Vagina (tissue), 2 donors: ENCODE measurements at regions not wholly inside any gene's neighbourhood (a gene's known extent, or its start where the extent isn't known, plus 50 kb on each side); places are given as distances from the start of the nearest gene placed in this dataset.

Experiments
- DNase-seq, 2 donors: peaks; one replicate each; pipeline ENCODE4 v3.0.0-alpha.2; 2017; ENCODE audit errors: extremely low spot score in 2 of 2
- H3K27ac ChIP-seq: fragments of 200-600 bp; sonication (generic); one replicate; pipeline ENCODE4 v1.5.1; 2019
- H3K27me3 ChIP-seq: fragments of 200-600 bp; sonication (generic); one replicate; pipeline ENCODE4 v1.5.1; 2019
- H3K36me3 ChIP-seq, 2 donors: fragments of 200-600 bp; sonication (generic); one replicate each; pipeline ENCODE4 v1.5.1; 2017 to 2019
- H3K4me1 ChIP-seq: fragments of 200-600 bp; sonication (generic); one replicate; pipeline ENCODE4 v1.5.1; 2019
- H3K4me3 ChIP-seq, 2 donors: fragments of 200-600 bp; sonication (generic); 1 replicate in 1 of 2; 2 replicates in 1 of 2; pipeline ENCODE4 v1.5.1; 2016 to 2019
- H3K9me3 ChIP-seq: fragments of 200-600 bp; sonication (generic); one replicate; pipeline ENCODE4 v1.5.1; 2019
- POLR2A ChIP-seq, 2 donors: fragments of 450-650 bp; IDR thresholded peaks; one replicate each; pipeline ENCODE4 v1.6.1; 2017; ENCODE audit warnings: antibody characterized with exemption in 2 of 2, mild to moderate bottlenecking in 2 of 2, moderate library complexity in 2 of 2
- POLR2AphosphoS5 ChIP-seq, 2 donors: sonication (generic); formaldehyde crosslinking; IDR thresholded peaks; one replicate each; pipeline ENCODE4 v1.9.0; 2017; ENCODE audit warnings: antibody characterized with exemption in 2 of 2, mild to moderate bottlenecking in 2 of 2, low read depth in 1 of 2; ENCODE audit not compliant: insufficient read depth in 1 of 2
- intact Hi-C: fragments of 100-400 bp; cut with DNase I; formaldehyde crosslinking; loops from one replicate; pipeline ENCODE4 v1.15.1; 2023
- TF ChIP-seq, protein P1 (sequence below), 3 experiments: fragments of 450-650 bp in 2 of 3; fragments of 200-600 bp in 1 of 3; sonication (generic) in 1 of 3; IDR thresholded peaks; one replicate each; pipeline ENCODE4 v1.5.1; 2017 to 2019; ENCODE audit warnings: antibody characterized with exemption in 3 of 3, mild to moderate bottlenecking in 2 of 3, moderate library complexity in 2 of 3

DNA sequence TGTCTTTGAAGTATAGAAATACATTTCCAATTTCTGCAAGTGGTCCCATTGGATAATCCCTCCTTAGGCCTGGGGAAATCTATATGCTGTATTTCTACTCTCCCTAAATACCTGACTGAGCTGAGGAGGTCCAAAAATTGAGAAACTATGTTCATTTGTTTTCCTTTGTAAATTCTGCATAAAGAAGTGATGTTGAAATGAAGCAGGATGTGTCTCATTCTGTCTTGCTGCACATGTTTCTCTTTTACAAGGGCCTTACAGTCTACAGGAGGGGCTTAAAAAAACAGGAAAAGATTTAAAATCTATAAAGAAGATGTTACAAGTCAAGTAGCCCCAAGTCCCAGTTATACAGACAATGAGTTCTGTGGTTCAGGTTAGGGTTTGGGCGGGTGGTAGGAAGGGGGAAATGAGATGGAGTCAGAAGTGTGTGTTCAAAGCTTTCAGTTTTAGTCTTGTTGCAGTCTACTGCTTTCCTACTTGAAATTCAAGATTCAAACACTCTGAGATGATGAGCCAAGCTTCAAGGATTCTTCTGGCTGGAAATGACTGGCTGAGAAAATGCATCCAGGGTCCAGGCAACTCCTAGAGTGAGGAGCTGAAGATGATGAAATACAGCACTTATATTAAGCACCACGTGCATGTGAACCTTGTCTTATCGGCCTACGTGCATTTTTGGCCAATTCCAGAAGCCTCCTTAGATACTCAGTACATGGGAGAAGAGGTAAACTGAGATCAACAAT is 146.3 kb upstream of the CELF4 start:
- Histone ChIP-seq H3K36me3 (no peaks in the 10 kb centered on the region), H3K4me3 (no peak overlapping the region)

DNA sequence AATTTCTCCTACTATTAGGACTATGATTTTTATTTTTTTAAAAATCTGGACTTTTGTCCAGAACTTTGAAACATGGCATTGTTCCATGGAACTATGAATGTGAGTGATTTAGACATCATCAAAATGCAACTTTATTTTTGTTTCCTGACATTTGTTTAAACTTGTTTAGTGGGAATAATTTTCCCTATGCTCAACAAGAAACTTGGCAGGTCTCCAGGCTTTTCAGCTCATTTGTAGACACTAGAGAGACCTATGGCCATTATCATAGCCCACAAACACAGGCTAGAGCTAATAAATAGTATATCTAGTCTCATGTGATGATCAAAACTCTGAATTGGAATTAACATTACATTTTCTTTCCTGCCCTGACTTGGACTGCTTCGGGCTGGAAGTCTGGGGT is 145.1 kb upstream of the CELF4 start:
- intact Hi-C loops, result no loop called here
- no peak for DNase-seq
- no peaks in the 10 kb centered on the region for H3K27me3 ChIP-seq
- H3K4me3 ChIP-seq, result no peak overlapping the region
- no peak overlapping the region for H3K27ac ChIP-seq
- no peak for TF ChIP-seq POLR2A (IDR thresholded peaks at IDR 0.05)
- TF ChIP-seq, protein P1, sequence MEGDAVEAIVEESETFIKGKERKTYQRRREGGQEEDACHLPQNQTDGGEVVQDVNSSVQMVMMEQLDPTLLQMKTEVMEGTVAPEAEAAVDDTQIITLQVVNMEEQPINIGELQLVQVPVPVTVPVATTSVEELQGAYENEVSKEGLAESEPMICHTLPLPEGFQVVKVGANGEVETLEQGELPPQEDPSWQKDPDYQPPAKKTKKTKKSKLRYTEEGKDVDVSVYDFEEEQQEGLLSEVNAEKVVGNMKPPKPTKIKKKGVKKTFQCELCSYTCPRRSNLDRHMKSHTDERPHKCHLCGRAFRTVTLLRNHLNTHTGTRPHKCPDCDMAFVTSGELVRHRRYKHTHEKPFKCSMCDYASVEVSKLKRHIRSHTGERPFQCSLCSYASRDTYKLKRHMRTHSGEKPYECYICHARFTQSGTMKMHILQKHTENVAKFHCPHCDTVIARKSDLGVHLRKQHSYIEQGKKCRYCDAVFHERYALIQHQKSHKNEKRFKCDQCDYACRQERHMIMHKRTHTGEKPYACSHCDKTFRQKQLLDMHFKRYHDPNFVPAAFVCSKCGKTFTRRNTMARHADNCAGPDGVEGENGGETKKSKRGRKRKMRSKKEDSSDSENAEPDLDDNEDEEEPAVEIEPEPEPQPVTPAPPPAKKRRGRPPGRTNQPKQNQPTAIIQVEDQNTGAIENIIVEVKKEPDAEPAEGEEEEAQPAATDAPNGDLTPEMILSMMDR (IDR thresholded peaks at IDR 0.05), result no peak
- TF ChIP-seq POLR2AphosphoS5 (IDR thresholded peaks at IDR 0.05; ENCODE audit: insufficient read depth in 1 of 2, low read depth in 1 of 2), result no peak
- no peaks in the 10 kb centered on the region for H3K36me3 ChIP-seq
- H3K9me3 ChIP-seq, result no peaks in the 10 kb centered on the region
- H3K4me1 ChIP-seq, result no peaks in the 10 kb centered on the region

More for the DNA sequence above, 146.3 kb upstream of the CELF4 start:
- no peak overlapping the region for H3K27ac ChIP-seq
- H3K4me1 ChIP-seq, result no peaks in the 10 kb centered on the region
- H3K9me3 ChIP-seq, result no peaks in the 10 kb centered on the region
- intact Hi-C loops, result no loop called here
- H3K27me3 ChIP-seq, result no peaks in the 10 kb centered on the region
- TF ChIP-seq POLR2A (IDR thresholded peaks at IDR 0.05) (no peak), POLR2AphosphoS5 (IDR thresholded peaks at IDR 0.05; ENCODE audit: insufficient read depth in 1 of 2, low read depth in 1 of 2) (no peak)
- TF ChIP-seq, protein P1 (IDR thresholded peaks at IDR 0.05), result no peak
- no peak for DNase-seq

DNA sequence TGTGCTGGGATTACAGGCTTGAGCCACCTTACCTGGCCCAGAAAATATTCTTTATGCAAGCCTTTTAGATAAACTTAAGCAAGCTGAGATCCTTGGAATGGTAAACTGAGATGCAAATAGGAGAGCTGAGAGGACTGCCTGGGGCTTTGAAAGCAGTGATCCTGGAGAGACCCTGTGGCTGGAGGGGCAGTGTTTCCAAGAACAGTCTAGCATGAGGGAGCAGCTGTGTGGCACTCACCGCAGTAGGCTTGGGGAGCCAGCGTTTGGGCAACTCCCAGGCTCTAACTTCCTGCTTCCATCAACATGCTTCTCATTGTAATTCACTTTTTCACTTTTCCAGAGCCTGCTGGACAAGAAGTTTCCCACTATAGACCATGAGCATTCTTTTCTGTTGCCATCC is 144.1 kb upstream of the CELF4 start:
- H3K27ac ChIP-seq, result no peak overlapping the region
- no peak overlapping the region for H3K4me3 ChIP-seq
- H3K27me3 ChIP-seq, result no peaks in the 10 kb centered on the region
- no peaks in the 10 kb centered on the region for H3K4me1 ChIP-seq
- no peaks in the 10 kb centered on the region for H3K36me3 ChIP-seq
- TF ChIP-seq POLR2A (IDR thresholded peaks at IDR 0.05) (no peak), POLR2AphosphoS5 (IDR thresholded peaks at IDR 0.05; ENCODE audit: insufficient read depth in 1 of 2, low read depth in 1 of 2) (no peak)
- TF ChIP-seq, protein P1 (IDR thresholded peaks at IDR 0.05), result no peak
- H3K9me3 ChIP-seq, result no peaks in the 10 kb centered on the region
- intact Hi-C loops, result no loop called here
- DNase-seq, result no peak

DNA sequence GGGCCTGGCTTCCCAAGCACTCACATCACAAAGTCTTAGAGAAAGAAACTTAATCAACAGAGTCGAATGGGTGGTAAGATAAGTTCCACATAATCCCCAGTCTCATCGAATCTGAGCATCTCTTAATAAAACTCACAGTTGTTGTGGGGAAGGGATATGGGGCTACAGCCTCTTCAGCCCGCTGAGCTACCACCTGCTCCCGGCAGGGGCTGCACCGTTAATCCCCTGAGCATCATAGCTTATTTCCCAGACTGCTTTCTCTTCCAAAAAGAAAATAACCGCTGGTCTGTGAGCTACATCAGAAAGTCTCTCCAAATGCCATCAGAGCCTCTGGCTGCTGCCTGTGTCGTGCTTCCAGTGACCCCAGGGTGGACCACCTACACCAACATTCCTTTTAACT is 139.4 kb upstream of the CELF4 start:
- Histone ChIP-seq H3K27ac (no peak overlapping the region), H3K4me3 (no peak overlapping the region), H3K9me3 (no peaks in the 10 kb centered on the region), H3K4me1 (no peaks in the 10 kb centered on the region), H3K36me3 (no peaks in the 10 kb centered on the region), H3K27me3 (no peaks in the 10 kb centered on the region)
- TF ChIP-seq POLR2A (IDR thresholded peaks at IDR 0.05) (no peak), POLR2AphosphoS5 (IDR thresholded peaks at IDR 0.05; ENCODE audit: insufficient read depth in 1 of 2, low read depth in 1 of 2) (no peak)
- TF ChIP-seq, protein P1 (IDR thresholded peaks at IDR 0.05), result no peak
- DNase-seq, result no peak
- intact Hi-C loops, result no loop called here

DNA sequence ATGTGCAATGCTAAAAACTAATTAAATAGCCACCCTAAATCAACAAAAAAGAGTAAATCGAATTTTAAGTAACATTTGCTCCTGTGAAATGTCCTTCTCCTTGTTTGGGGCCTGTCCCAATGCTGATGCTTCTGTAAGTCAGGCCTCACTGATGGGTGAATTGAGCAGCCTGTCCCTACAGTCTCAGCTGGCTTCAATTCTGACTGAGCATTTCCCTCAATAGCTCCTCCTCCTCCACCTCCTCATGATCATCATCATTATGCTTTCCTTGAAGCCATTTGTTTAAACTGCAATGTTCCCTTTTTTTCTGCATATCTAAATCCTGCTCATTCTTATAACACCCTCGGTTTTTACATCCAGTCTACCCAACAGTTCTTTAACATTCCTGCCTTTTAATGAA is 137.2 kb upstream of the CELF4 start:
- Histone ChIP-seq H3K4me3 (no peak overlapping the region), H3K9me3 (no peaks in the 10 kb centered on the region), H3K36me3 (no peaks in the 10 kb centered on the region), H3K27ac (no peak overlapping the region), H3K4me1 (no peaks in the 10 kb centered on the region), H3K27me3 (no peaks in the 10 kb centered on the region)
- no peak for DNase-seq
- intact Hi-C loops, result no loop called here
- TF ChIP-seq POLR2A (IDR thresholded peaks at IDR 0.05), result no peak
- TF ChIP-seq, protein P1 (IDR thresholded peaks at IDR 0.05), result no peak
- no peak for TF ChIP-seq POLR2AphosphoS5 (IDR thresholded peaks at IDR 0.05; ENCODE audit: insufficient read depth in 1 of 2, low read depth in 1 of 2)
